ENCODE measurements at regions not wholly inside any gene's neighbourhood (a gene's known extent, or its start where the extent isn't known, plus 50 kb on each side); places are given as distances from the start of the nearest gene placed in this dataset.

DNA sequence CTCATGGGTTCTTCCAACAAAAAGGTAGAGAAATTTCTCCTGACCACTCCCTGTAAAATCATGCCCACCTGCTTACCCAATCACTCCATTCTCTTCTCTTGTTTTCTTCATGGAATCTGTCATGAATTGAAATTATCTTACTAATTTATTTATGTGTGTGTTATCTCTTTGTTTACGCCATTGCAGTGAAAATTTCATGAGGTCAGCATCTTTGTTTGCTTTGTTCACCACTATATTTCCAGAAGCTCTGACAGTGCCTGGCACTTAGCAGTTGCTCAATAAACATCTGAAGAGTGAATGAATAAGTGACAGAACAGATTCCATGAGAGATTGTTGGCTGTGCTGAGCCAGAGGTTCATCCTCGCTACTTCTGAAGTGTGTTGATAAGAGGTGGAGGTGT is 329.5 kb downstream of the NXPE2 start:
- Histone ChIP-seq H3K9me3 (ENCODE audit: control insufficient read depth, insufficient read depth, low read depth, low read length) (no peaks in the 10 kb centered on the region), H3K4me1 (ENCODE audit: control insufficient read depth, insufficient read depth, low read length) (no peaks in the 10 kb centered on the region), H3K4me3 (ENCODE audit: low read depth in 2 of 2, low read length in 2 of 2) (no peak overlapping the region), H3K27ac (ENCODE audit: low read length) (no peak overlapping the region), H3K27me3 (ENCODE audit: control insufficient read depth, insufficient read depth, low read length) (no peaks in the 10 kb centered on the region), H3K36me3 (ENCODE audit: control insufficient read depth, insufficient read depth, low read length) (no peaks in the 10 kb centered on the region)
- TF ChIP-seq, protein P1, sequence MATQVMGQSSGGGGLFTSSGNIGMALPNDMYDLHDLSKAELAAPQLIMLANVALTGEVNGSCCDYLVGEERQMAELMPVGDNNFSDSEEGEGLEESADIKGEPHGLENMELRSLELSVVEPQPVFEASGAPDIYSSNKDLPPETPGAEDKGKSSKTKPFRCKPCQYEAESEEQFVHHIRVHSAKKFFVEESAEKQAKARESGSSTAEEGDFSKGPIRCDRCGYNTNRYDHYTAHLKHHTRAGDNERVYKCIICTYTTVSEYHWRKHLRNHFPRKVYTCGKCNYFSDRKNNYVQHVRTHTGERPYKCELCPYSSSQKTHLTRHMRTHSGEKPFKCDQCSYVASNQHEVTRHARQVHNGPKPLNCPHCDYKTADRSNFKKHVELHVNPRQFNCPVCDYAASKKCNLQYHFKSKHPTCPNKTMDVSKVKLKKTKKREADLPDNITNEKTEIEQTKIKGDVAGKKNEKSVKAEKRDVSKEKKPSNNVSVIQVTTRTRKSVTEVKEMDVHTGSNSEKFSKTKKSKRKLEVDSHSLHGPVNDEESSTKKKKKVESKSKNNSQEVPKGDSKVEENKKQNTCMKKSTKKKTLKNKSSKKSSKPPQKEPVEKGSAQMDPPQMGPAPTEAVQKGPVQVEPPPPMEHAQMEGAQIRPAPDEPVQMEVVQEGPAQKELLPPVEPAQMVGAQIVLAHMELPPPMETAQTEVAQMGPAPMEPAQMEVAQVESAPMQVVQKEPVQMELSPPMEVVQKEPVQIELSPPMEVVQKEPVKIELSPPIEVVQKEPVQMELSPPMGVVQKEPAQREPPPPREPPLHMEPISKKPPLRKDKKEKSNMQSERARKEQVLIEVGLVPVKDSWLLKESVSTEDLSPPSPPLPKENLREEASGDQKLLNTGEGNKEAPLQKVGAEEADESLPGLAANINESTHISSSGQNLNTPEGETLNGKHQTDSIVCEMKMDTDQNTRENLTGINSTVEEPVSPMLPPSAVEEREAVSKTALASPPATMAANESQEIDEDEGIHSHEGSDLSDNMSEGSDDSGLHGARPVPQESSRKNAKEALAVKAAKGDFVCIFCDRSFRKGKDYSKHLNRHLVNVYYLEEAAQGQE (IDR thresholded peaks at IDR 0.05; ENCODE audit: insufficient read depth in 1 of 2, low read depth in 2 of 2, low read length in 1 of 2): no peak
- TF ChIP-seq TCF7L2 (IDR thresholded peaks at IDR 0.05; ENCODE audit: low read depth, low read length) (no peak), CTCF (IDR thresholded peaks at IDR 0.05) (no peak), POLR2AphosphoS5 (IDR thresholded peaks at IDR 0.05; ENCODE audit: low read depth, low read length) (no peak), SIN3A (IDR thresholded peaks at IDR 0.05; ENCODE audit: borderline replicate concordance, insufficient read depth, low read depth, low read length) (no peak)
- no TSS peak for BruUV-seq (replicated peaks)
- intact Hi-C loops (cut with micrococcal nuclease; ENCODE audit: unreplicated experiment): no loop called here
- ATAC-seq (no peak), DNase-seq (ENCODE audit: low read depth, low spot score) (no peak)
- CTCF ChIA-PET: no interaction called here
- in situ Hi-C loops (cut with HindIII; ENCODE audit: low pct_unique_long_range_greater_than_20kb, low sequenced_read_pairs): no loop called here
- POLR2A ChIA-PET: no interaction called here

DNA sequence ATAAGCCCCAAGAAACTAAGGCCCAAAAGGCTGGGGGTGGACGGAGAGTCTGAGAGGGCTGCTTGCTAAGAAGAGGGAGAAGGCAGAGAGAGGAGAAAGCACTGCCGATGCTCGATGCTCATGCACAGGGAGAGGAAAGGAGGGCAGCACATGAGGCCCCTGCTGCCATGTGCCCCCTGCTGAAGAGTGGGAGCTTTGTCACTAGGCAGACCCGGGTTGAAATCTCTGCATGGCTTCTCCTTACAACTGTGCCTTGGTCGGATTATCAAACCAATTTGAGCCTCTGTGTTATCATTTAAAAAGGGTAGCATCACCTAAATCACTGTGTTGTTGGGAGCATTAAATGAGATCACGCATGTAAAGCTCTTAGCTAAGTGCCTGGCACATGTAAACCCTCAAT is 330.5 kb downstream of the NXPE2 start:
- Histone ChIP-seq H3K36me3 (ENCODE audit: control insufficient read depth, insufficient read depth, low read length) (no peaks in the 10 kb centered on the region), H3K4me1 (ENCODE audit: control insufficient read depth, insufficient read depth, low read length) (no peaks in the 10 kb centered on the region), H3K4me3 (ENCODE audit: low read depth in 2 of 2, low read length in 2 of 2) (no peak overlapping the region), H3K9me3 (ENCODE audit: control insufficient read depth, insufficient read depth, low read depth, low read length) (no peaks in the 10 kb centered on the region), H3K27ac (ENCODE audit: low read length) (no peak overlapping the region), H3K27me3 (ENCODE audit: control insufficient read depth, insufficient read depth, low read length) (no peaks in the 10 kb centered on the region)
- ChIA-PET CTCF (no interaction called here), POLR2A (no interaction called here)
- no peak for ATAC-seq
- no TSS peak for BruUV-seq (replicated peaks)
- no peak for TF ChIP-seq TCF7L2 (IDR thresholded peaks at IDR 0.05; ENCODE audit: low read depth, low read length)
- TF ChIP-seq CTCF (IDR thresholded peaks at IDR 0.05): no peak
- TF ChIP-seq, protein P1 (IDR thresholded peaks at IDR 0.05; ENCODE audit: insufficient read depth in 1 of 2, low read depth in 2 of 2, low read length in 1 of 2): no peak
- no peak for TF ChIP-seq POLR2AphosphoS5 (IDR thresholded peaks at IDR 0.05; ENCODE audit: low read depth, low read length)
- TF ChIP-seq SIN3A (IDR thresholded peaks at IDR 0.05; ENCODE audit: borderline replicate concordance, insufficient read depth, low read depth, low read length): no peak
- intact Hi-C loops (cut with micrococcal nuclease; ENCODE audit: unreplicated experiment) (no loop called here), in situ Hi-C loops (cut with HindIII; ENCODE audit: low pct_unique_long_range_greater_than_20kb, low sequenced_read_pairs) (no loop called here)
- DNase-seq (ENCODE audit: low read depth, low spot score): no peak

All from Panc1 (cell line).